ENCODE measurements at regions not wholly inside any gene's neighbourhood (a gene's known extent, or its start where the extent isn't known, plus 50 kb on each side); places are given as distances from the start of the nearest gene placed in this dataset.
"Not testable (repeated sequence)": the region's sequence is repeated elsewhere in the genome, so short reads cannot be mapped to it uniquely, and the experiment has no call there.

GRCh38 chr2:142284336-142284735, 153.5 kb upstream of the LRP1B start:
- TF ChIP-seq JUND (IDR thresholded peaks at IDR 0.05); EZH2phosphoT487 (IDR thresholded peaks at IDR 0.05; ENCODE audit: borderline replicate concordance, low read depth): not testable (repeated sequence)
- TF ChIP-seq, protein P1, sequence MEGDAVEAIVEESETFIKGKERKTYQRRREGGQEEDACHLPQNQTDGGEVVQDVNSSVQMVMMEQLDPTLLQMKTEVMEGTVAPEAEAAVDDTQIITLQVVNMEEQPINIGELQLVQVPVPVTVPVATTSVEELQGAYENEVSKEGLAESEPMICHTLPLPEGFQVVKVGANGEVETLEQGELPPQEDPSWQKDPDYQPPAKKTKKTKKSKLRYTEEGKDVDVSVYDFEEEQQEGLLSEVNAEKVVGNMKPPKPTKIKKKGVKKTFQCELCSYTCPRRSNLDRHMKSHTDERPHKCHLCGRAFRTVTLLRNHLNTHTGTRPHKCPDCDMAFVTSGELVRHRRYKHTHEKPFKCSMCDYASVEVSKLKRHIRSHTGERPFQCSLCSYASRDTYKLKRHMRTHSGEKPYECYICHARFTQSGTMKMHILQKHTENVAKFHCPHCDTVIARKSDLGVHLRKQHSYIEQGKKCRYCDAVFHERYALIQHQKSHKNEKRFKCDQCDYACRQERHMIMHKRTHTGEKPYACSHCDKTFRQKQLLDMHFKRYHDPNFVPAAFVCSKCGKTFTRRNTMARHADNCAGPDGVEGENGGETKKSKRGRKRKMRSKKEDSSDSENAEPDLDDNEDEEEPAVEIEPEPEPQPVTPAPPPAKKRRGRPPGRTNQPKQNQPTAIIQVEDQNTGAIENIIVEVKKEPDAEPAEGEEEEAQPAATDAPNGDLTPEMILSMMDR (IDR thresholded peaks at IDR 0.05), result not testable (repeated sequence)
- TF ChIP-seq, protein P2, sequence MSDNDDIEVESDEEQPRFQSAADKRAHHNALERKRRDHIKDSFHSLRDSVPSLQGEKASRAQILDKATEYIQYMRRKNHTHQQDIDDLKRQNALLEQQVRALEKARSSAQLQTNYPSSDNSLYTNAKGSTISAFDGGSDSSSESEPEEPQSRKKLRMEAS (IDR thresholded peaks at IDR 0.05; ENCODE audit: low read depth), result not testable (repeated sequence)
- TF ChIP-seq, protein P3, sequence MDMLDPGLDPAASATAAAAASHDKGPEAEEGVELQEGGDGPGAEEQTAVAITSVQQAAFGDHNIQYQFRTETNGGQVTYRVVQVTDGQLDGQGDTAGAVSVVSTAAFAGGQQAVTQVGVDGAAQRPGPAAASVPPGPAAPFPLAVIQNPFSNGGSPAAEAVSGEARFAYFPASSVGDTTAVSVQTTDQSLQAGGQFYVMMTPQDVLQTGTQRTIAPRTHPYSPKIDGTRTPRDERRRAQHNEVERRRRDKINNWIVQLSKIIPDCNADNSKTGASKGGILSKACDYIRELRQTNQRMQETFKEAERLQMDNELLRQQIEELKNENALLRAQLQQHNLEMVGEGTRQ (IDR thresholded peaks at IDR 0.05; ENCODE audit: borderline replicate concordance, low read depth, low read length), result not testable (repeated sequence)
